Activated CD8-positive, alpha-beta memory T cell treated with anti-CD3 and anti-CD28 coated beads, Interleukin-2, amount 50 U/mL, for 24 hours (primary cell): ENCODE measurements at regions not wholly inside any gene's neighbourhood (a gene's known extent, or its start where the extent isn't known, plus 50 kb on each side); places are given as distances from the start of the nearest gene placed in this dataset.

ENCODE experiments used
- DNase-seq: peaks from one replicate; pipeline ENCODE4 v3.0.0-alpha.2; 2020; ENCODE audit errors: extremely low read depth

- DNase-seq = no peak
Observed at GRCh38 chr16:51326131-51326856, 175.2 kb upstream of the SALL1 start.

GRCh38 chr16:51321251-51321650 lies 170.2 kb upstream of the SALL1 start:
- no peak for DNase-seq

- no peak for DNase-seq
Observed at GRCh38 chr16:51317575-51317974, 166.5 kb upstream of the SALL1 start.

- DNase-seq = no peak
Observed at GRCh38 chr16:51313198-51313597, 162.1 kb upstream of the SALL1 start.

GRCh38 chr16:51312363-51313150 lies 161.5 kb upstream of the SALL1 start:
- DNase-seq = no peak

GRCh38 chr16:51310159-51310558 lies 159.1 kb upstream of the SALL1 start:
- DNase-seq = no peak

- no peak for DNase-seq
Observed at GRCh38 chr16:51306886-51307595, 156.0 kb upstream of the SALL1 start.

- no peak for DNase-seq
Observed at GRCh38 chr16:51306116-51306515, 155.0 kb upstream of the SALL1 start.

GRCh38 chr16:51305337-51305736 lies 154.3 kb upstream of the SALL1 start:
- DNase-seq = no peak

- no peak for DNase-seq
Observed at GRCh38 chr16:51302042-51302441, 151.0 kb upstream of the SALL1 start.

- DNase-seq = no peak
Observed at GRCh38 chr16:51298800-51299199, 147.7 kb upstream of the SALL1 start.

GRCh38 chr16:51290442-51291285 lies 139.6 kb upstream of the SALL1 start:
- no peak for DNase-seq

- DNase-seq = no peak
Observed at GRCh38 chr16:51289336-51289735, 138.3 kb upstream of the SALL1 start.

- DNase-seq = no peak
Observed at GRCh38 chr16:51287121-51287755, 136.2 kb upstream of the SALL1 start.

- DNase-seq = no peak
Observed at GRCh38 chr16:51286272-51286671, 135.2 kb upstream of the SALL1 start.

- DNase-seq = no peak
Observed at GRCh38 chr16:51276336-51276735, 125.3 kb upstream of the SALL1 start.

GRCh38 chr16:51272420-51272819 lies 121.3 kb upstream of the SALL1 start:
- DNase-seq = no peak

GRCh38 chr16:51271156-51271701 lies 120.2 kb upstream of the SALL1 start:
- no peak for DNase-seq

GRCh38 chr16:51268237-51268636 lies 117.2 kb upstream of the SALL1 start:
- no peak for DNase-seq

GRCh38 chr16:51267681-51268080 lies 116.6 kb upstream of the SALL1 start:
- DNase-seq = no peak

- no peak for DNase-seq
Observed at GRCh38 chr16:51262428-51262827, 111.4 kb upstream of the SALL1 start.
